ENCODE measurements at regions not wholly inside any gene's neighbourhood (a gene's known extent, or its start where the extent isn't known, plus 50 kb on each side); places are given as distances from the start of the nearest gene placed in this dataset.

- TF ChIP-seq CTCF (optimal IDR thresholded peaks at IDR 0.05 in 1 of 3, IDR thresholded peaks at IDR 0.05 in 1 of 3, conservative IDR thresholded peaks at IDR 0.05 in 1 of 3; ENCODE audit: extremely low read depth in 1 of 3, insufficient read depth in 2 of 3, low read length in 3 of 3) (no peak), EZH2 (IDR thresholded peaks at IDR 0.05; ENCODE audit: low read length) (no peak)
- no peak overlapping the region for H3K9ac ChIP-seq (ENCODE audit: control insufficient read depth, extremely low read depth, insufficient read depth, low read length)
- no peak overlapping the region for H2AFZ ChIP-seq (ENCODE audit: control insufficient read depth, low read length)
- H3K9me1 ChIP-seq (ENCODE audit: control insufficient read depth, extremely low read depth, insufficient read depth, low read length), result no peaks in the 10 kb centered on the region
- no peaks in the 10 kb centered on the region for H3K27me3 ChIP-seq (ENCODE audit: control insufficient read depth, extremely low read depth, insufficient read depth, low read length)
- no peak for DNase-seq (ENCODE audit: low read depth, low spot score)
- H3K27ac ChIP-seq (ENCODE audit: control insufficient read depth, insufficient read depth, low read length), result no peak overlapping the region
- no peak for FAIRE-seq
- dilution Hi-C loops (cut with MboI; ENCODE audit: extremely low pct_ligation_motif_present, low sequenced_read_pairs), result no loop called here
- no peaks in the 10 kb centered on the region for H3K36me3 ChIP-seq (ENCODE audit: control insufficient read depth in 2 of 2, extremely low read depth in 1 of 2, insufficient read depth in 2 of 2, low read length in 2 of 2)
- H3K79me2 ChIP-seq (ENCODE audit: control insufficient read depth, insufficient read depth, low read length), result no peaks in the 10 kb centered on the region
- H3K4me2 ChIP-seq (ENCODE audit: control insufficient read depth, extremely low read depth, insufficient read depth, low read depth, low read length), result no peak overlapping the region
- no peaks in the 10 kb centered on the region for H4K20me1 ChIP-seq (ENCODE audit: control insufficient read depth, extremely low read depth, insufficient read depth, low read length)
- H3K9me3 ChIP-seq (ENCODE audit: control insufficient read depth, low read depth, low read length), result no peaks in the 10 kb centered on the region
- no peaks in the 10 kb centered on the region for H3K4me1 ChIP-seq (ENCODE audit: control insufficient read depth, extremely low read depth, insufficient read depth, low read length)
- H3K4me3 ChIP-seq (ENCODE audit: control insufficient read depth in 2 of 3, extremely low read depth in 1 of 3, insufficient read depth in 2 of 3, low read depth in 1 of 3, low read length in 3 of 3), result no peak overlapping the region
Observed at GRCh38 chr4:81605271-81605670, 133.6 kb upstream of the RASGEF1B start.

- dilution Hi-C loops (cut with MboI; ENCODE audit: extremely low pct_ligation_motif_present, low sequenced_read_pairs), result no loop called here
- H3K9ac ChIP-seq (ENCODE audit: control insufficient read depth, extremely low read depth, insufficient read depth, low read length), result no peak overlapping the region
- no peaks in the 10 kb centered on the region for H4K20me1 ChIP-seq (ENCODE audit: control insufficient read depth, extremely low read depth, insufficient read depth, low read length)
- H3K79me2 ChIP-seq (ENCODE audit: control insufficient read depth, insufficient read depth, low read length), result no peaks in the 10 kb centered on the region
- FAIRE-seq (no peak), DNase-seq (ENCODE audit: low read depth, low spot score) (no peak)
- TF ChIP-seq CTCF (optimal IDR thresholded peaks at IDR 0.05 in 1 of 3, IDR thresholded peaks at IDR 0.05 in 1 of 3, conservative IDR thresholded peaks at IDR 0.05 in 1 of 3; ENCODE audit: extremely low read depth in 1 of 3, insufficient read depth in 2 of 3, low read length in 3 of 3) (no peak), EZH2 (IDR thresholded peaks at IDR 0.05; ENCODE audit: low read length) (no peak)
- H3K9me3 ChIP-seq (ENCODE audit: control insufficient read depth, low read depth, low read length), result no peaks in the 10 kb centered on the region
- no peak overlapping the region for H3K4me2 ChIP-seq (ENCODE audit: control insufficient read depth, extremely low read depth, insufficient read depth, low read depth, low read length)
- no peaks in the 10 kb centered on the region for H3K9me1 ChIP-seq (ENCODE audit: control insufficient read depth, extremely low read depth, insufficient read depth, low read length)
- H3K27ac ChIP-seq (ENCODE audit: control insufficient read depth, insufficient read depth, low read length), result no peak overlapping the region
- H3K27me3 ChIP-seq (ENCODE audit: control insufficient read depth, extremely low read depth, insufficient read depth, low read length), result no peaks in the 10 kb centered on the region
- H3K36me3 ChIP-seq (ENCODE audit: control insufficient read depth in 2 of 2, extremely low read depth in 1 of 2, insufficient read depth in 2 of 2, low read length in 2 of 2), result no peaks in the 10 kb centered on the region
- H2AFZ ChIP-seq (ENCODE audit: control insufficient read depth, low read length), result no peak overlapping the region
- no peak overlapping the region for H3K4me3 ChIP-seq (ENCODE audit: control insufficient read depth in 2 of 3, extremely low read depth in 1 of 3, insufficient read depth in 2 of 3, low read depth in 1 of 3, low read length in 3 of 3)
- no peaks in the 10 kb centered on the region for H3K4me1 ChIP-seq (ENCODE audit: control insufficient read depth, extremely low read depth, insufficient read depth, low read length)
Observed at GRCh38 chr4:81604683-81605218, 133.0 kb upstream of the RASGEF1B start.

Measured in keratinocyte (primary cell).